Astrocyte (in vitro differentiated cells and primary cell): ENCODE measurements at regions not wholly inside any gene's neighbourhood (a gene's known extent, or its start where the extent isn't known, plus 50 kb on each side); places are given as distances from the start of the nearest gene placed in this dataset.
"Not testable (repeated sequence)": the region's sequence is repeated elsewhere in the genome, so short reads cannot be mapped to it uniquely, and the experiment has no call there.

ENCODE experiments used
- DNase-seq: peaks from one replicate; pipeline ENCODE4 v3.0.0-alpha.2; 2010; ENCODE audit warnings: low read depth
- FAIRE-seq: peaks from 2 replicates; lab custom pipeline; 2011; peaks lifted over from hg19 to GRCh38; lab: Jason Lieb, UNC
- H2AFZ ChIP-seq: 2 replicates; pipeline ENCODE4 v1.6.0; 2012; ENCODE audit warnings: low read depth, low read length, inconsistent platforms
- H3K27ac ChIP-seq: 2 replicates; pipeline ENCODE4 v1.5.1; 2011; ENCODE audit warnings: low read depth, low read length, inconsistent platforms
- H3K27me3 ChIP-seq: 2 replicates; pipeline ENCODE4 v1.6.0; 2011; ENCODE audit warnings: low read length, inconsistent platforms; ENCODE audit not compliant: insufficient read depth
- H3K36me3 ChIP-seq: 2 replicates; pipeline ENCODE4 v1.5.1; 2011; ENCODE audit warnings: low read length, inconsistent platforms; ENCODE audit not compliant: insufficient read depth
- H3K4me1 ChIP-seq: 2 replicates; pipeline ENCODE4 v1.5.1; 2011; ENCODE audit warnings: low read length, inconsistent platforms; ENCODE audit not compliant: insufficient read depth
- H3K4me2 ChIP-seq: 2 replicates; pipeline ENCODE4 v1.6.0; 2012; ENCODE audit warnings: low read length, inconsistent platforms
- H3K4me3 ChIP-seq: 2 replicates; pipeline ENCODE4 v1.5.1; 2011; ENCODE audit warnings: low read depth, mild to moderate bottlenecking, low read length, inconsistent platforms; ENCODE audit not compliant: insufficient read depth
- H3K79me2 ChIP-seq: 2 replicates; pipeline ENCODE4 v1.6.0; 2012; ENCODE audit warnings: mild to moderate bottlenecking, low read length, inconsistent platforms; ENCODE audit not compliant: insufficient read depth
- H3K9ac ChIP-seq: 2 replicates; pipeline ENCODE4 v1.6.0; 2012; ENCODE audit warnings: mild to moderate bottlenecking, low read length, inconsistent platforms
- H3K9me3 ChIP-seq: 2 replicates; pipeline ENCODE4 v1.5.1; 2012; ENCODE audit warnings: low read depth, mild to moderate bottlenecking, low read length, inconsistent platforms; ENCODE audit not compliant: insufficient read depth
- H4K20me1 ChIP-seq: 2 replicates; pipeline ENCODE4 v1.6.0; 2012; ENCODE audit warnings: low read length, inconsistent platforms; ENCODE audit not compliant: insufficient read depth
- H3K27ac Mint-ChIP-seq: one replicate; pipeline ENCODE4 v1.8.0; 2021; ENCODE audit warnings: mild to moderate bottlenecking, mixed read lengths; ENCODE audit not compliant: unreplicated experiment
- H3K27me3 Mint-ChIP-seq: one replicate; pipeline ENCODE4 v1.8.0; 2021; ENCODE audit warnings: low read depth, mixed read lengths; ENCODE audit not compliant: unreplicated experiment
- H3K36me3 Mint-ChIP-seq: one replicate; pipeline ENCODE4 v1.8.0; 2021; ENCODE audit warnings: low read depth, mixed read lengths; ENCODE audit not compliant: unreplicated experiment
- H3K4me1 Mint-ChIP-seq: one replicate; pipeline ENCODE4 v1.8.0; 2021; ENCODE audit warnings: low read depth, mixed read lengths; ENCODE audit not compliant: unreplicated experiment
- H3K4me3 Mint-ChIP-seq: one replicate; pipeline ENCODE4 v1.8.0; 2021; ENCODE audit warnings: mild to moderate bottlenecking, moderate library complexity, mixed read lengths; ENCODE audit not compliant: unreplicated experiment
- H3K9me3 Mint-ChIP-seq: one replicate; pipeline ENCODE4 v1.8.0; 2021; ENCODE audit warnings: mild to moderate bottlenecking, mixed read lengths; ENCODE audit not compliant: unreplicated experiment
- CTCF ChIP-seq: IDR thresholded peaks from 2 replicates; pipeline ENCODE4 v1.5.1; 2011; ENCODE audit warnings: low read depth, mild to moderate bottlenecking, inconsistent platforms, low read length, moderate library complexity; ENCODE audit not compliant: insufficient read depth
- EZH2 ChIP-seq: IDR thresholded peaks from 2 replicates; pipeline ENCODE4 v1.6.1; 2012; ENCODE audit warnings: mild to moderate bottlenecking, low read length, inconsistent platforms; ENCODE audit not compliant: insufficient read depth

- Mint-ChIP-seq H3K27ac (no peak overlapping the region), H3K4me1 (no peaks in the 10 kb centered on the region), H3K9me3 (peaks cover 2% of the 10 kb centered on the region), H3K4me3 (no peak overlapping the region), H3K27me3 (no peaks in the 10 kb centered on the region), H3K36me3 (no peaks in the 10 kb centered on the region)
- no peaks in the 10 kb centered on the region for H3K36me3 ChIP-seq
- H3K27me3 ChIP-seq: no peaks in the 10 kb centered on the region
- FAIRE-seq (peak; percentile 49), DNase-seq (no peak)
- no peak overlapping the region for H3K4me3 ChIP-seq
- no peaks in the 10 kb centered on the region for H4K20me1 ChIP-seq
- H2AFZ ChIP-seq: no peak overlapping the region
- H3K9me3 ChIP-seq: no peaks in the 10 kb centered on the region
- no peak for TF ChIP-seq EZH2
- no peak for TF ChIP-seq CTCF
- no peaks in the 10 kb centered on the region for H3K4me1 ChIP-seq
- no peaks in the 10 kb centered on the region for H3K79me2 ChIP-seq
- H3K27ac ChIP-seq: no peak overlapping the region
- no peak overlapping the region for H3K4me2 ChIP-seq
- no peak overlapping the region for H3K9ac ChIP-seq
Measured at GRCh38 chr12:79997096-79997791, 62.3 kb upstream of the PPP1R12A start.

- H3K9me3 Mint-ChIP-seq, H3K4me1 ChIP-seq, H3K36me3 ChIP-seq, H4K20me1 ChIP-seq, H3K9me3 ChIP-seq, H3K4me3 Mint-ChIP-seq, H2AFZ ChIP-seq, H3K36me3 Mint-ChIP-seq, H3K27me3 ChIP-seq, H3K79me2 ChIP-seq, H3K27me3 Mint-ChIP-seq, H3K4me3 ChIP-seq, H3K4me2 ChIP-seq, H3K9ac ChIP-seq, H3K27ac Mint-ChIP-seq, FAIRE-seq, H3K4me1 Mint-ChIP-seq, H3K27ac ChIP-seq: not testable (repeated sequence)
- peak; percentile 34 for DNase-seq
Measured at GRCh38 chr12:79995385-79996084, 60.6 kb upstream of the PPP1R12A start.

GRCh38 chr12:79993106-79993862 lies 58.4 kb upstream of the PPP1R12A start:
- TF ChIP-seq EZH2: no peak
- no peak for TF ChIP-seq CTCF
- Mint-ChIP-seq H3K4me3 (no peak overlapping the region), H3K4me1 (peaks cover 6% of the 10 kb centered on the region), H3K27me3 (no peaks in the 10 kb centered on the region), H3K9me3 (no peaks in the 10 kb centered on the region), H3K36me3 (no peaks in the 10 kb centered on the region), H3K27ac (no peak overlapping the region)
- Histone ChIP-seq H3K36me3 (no peaks in the 10 kb centered on the region), H3K27ac (no peak overlapping the region), H4K20me1 (no peaks in the 10 kb centered on the region), H3K9ac (no peak overlapping the region), H2AFZ (no peak overlapping the region), H3K4me2 (no peak overlapping the region), H3K79me2 (no peaks in the 10 kb centered on the region), H3K27me3 (no peaks in the 10 kb centered on the region), H3K9me3 (no peaks in the 10 kb centered on the region), H3K4me1 (no peaks in the 10 kb centered on the region), H3K4me3 (no peak overlapping the region)
- DNase-seq (no peak), FAIRE-seq (no peak)
